ENCODE measurements at regions not wholly inside any gene's neighbourhood (a gene's known extent, or its start where the extent isn't known, plus 50 kb on each side); places are given as distances from the start of the nearest gene placed in this dataset.
"Not testable (repeated sequence)": the region's sequence is repeated elsewhere in the genome, so short reads cannot be mapped to it uniquely, and the experiment has no call there.

- no peak for DNase-seq
These were observed 468.8 kb downstream of the ZWINT start for GRCh38 chr10:55892276-55892675.

- DNase-seq, result no peak
These were observed 479.5 kb downstream of the ZWINT start for GRCh38 chr10:55881588-55881987.

DNA sequence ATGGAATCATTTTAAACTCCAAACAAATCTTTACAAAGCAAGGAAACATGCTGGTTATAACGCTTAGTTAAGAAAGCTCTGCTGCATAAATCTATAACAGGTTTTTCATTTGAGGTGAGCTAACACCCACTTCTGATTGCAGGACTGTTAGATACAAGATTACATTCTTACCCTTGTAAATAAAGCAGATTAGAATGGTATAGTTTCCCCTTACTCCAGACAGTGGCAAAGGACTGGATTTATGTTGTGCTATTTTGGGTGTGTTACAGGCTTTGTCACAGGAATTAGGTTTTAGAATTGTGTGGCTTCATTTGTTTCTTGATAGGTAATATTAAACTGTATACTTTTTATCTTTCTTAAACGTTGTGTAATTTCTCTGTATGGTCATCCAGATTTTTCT lies 487.6 kb downstream of the ZWINT start:
- no peak for DNase-seq

DNA sequence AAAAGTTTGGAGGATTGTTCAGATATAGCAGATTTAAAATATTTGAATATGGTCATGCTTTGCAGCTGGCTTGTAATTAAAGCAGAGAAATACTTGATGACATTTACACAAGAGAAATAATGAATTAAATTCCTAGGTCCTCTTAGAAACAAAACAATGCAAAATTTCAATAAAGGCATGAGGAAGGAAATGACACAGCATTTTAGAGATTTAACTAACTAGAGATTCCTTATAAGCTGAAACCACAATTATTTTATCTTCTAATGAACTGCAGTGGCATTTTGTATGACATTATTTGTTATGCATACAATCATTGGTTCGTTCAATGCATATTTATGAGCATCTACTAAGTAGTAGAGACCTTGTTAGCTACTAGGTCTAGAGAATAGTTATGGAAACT lies 490.9 kb downstream of the ZWINT start:
- DNase-seq, result no peak

- no peak for DNase-seq
These were observed 493.2 kb downstream of the ZWINT start for GRCh38 chr10:55867848-55868247.

DNA sequence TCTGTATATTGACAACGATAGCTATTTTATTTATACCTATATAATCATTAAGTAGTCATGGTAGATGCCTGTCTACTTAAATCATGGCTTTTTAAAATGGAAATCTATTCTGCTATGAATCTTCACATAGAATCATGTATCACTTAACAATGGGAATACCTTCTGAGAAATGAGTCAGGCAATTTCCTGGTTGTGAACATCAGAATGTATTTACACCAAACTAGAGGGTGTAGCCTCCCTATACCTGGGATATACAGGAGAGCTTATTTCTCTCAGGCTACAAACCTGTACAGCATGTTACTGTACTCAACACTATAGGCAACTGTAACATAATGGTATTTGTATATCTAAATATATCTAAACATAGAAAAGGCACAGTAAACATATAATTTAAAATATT lies 502.3 kb downstream of the ZWINT start:
- DNase-seq, result no peak

DNA sequence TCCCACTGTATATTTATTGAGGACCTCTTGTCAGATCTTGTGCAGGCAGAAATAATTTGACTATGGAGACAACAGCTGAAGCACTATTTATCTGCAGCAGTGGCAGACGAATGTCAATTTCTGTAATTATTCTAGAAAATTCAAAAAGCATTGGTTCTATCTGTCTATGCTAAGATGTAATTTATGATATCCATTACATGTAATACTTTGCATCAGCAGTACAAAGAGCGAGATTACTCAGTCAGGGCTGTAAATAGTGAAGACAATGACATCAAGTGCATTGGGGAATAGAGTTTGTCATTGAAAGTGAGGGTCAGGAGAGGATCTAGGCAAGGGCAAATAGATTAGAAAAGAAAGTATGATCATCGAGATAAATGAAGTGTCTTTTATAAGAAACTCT lies 508.2 kb downstream of the ZWINT start:
- peak; percentile 31 for DNase-seq

DNA sequence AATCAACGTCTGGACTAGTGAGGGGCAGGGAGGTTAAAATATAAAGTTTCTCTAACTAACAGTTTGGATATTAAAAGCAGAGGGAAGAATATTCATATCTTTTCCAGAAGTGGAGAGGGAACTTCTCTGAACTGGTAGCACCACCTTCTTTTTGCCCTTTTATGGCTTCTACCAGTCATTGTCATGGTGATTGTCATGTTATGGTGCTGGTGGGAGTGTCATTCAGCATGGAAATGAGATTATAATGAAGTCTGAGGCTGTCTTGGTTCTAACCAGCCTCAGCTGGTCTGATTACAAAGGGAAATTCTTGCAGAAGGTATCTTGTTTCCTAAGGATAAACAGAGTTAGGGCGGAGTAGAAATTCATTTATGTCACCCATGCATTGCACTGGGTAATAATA lies 523.8 kb downstream of the ZWINT start:
- DNase-seq, result no peak

DNA sequence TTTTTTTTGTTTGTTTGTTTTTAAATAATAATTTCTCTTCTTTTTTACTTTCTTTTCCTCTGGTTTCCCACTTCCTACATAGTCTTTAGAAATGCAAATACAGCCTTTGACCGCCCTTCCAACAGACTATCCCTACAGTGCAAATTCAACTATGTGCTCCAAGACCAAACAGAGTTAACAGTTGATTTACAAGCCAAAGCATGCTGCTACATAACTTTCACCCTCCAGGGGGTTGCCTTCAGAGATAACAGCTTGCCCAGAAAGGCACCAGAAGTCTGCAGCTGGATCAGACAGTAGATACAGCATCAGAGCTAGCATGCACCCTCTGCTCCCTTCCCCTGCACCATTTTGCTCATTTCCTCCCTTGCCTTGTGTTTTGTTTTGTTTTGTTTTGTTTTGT lies 539.0 kb downstream of the ZWINT start:
- no peak for DNase-seq

- DNase-seq, result no peak
These were observed 540.6 kb downstream of the ZWINT start for GRCh38 chr10:55820478-55820877.

GRCh38 chr10:55820071-55820470 lies 541.0 kb downstream of the ZWINT start:
- DNase-seq, result no peak

DNA sequence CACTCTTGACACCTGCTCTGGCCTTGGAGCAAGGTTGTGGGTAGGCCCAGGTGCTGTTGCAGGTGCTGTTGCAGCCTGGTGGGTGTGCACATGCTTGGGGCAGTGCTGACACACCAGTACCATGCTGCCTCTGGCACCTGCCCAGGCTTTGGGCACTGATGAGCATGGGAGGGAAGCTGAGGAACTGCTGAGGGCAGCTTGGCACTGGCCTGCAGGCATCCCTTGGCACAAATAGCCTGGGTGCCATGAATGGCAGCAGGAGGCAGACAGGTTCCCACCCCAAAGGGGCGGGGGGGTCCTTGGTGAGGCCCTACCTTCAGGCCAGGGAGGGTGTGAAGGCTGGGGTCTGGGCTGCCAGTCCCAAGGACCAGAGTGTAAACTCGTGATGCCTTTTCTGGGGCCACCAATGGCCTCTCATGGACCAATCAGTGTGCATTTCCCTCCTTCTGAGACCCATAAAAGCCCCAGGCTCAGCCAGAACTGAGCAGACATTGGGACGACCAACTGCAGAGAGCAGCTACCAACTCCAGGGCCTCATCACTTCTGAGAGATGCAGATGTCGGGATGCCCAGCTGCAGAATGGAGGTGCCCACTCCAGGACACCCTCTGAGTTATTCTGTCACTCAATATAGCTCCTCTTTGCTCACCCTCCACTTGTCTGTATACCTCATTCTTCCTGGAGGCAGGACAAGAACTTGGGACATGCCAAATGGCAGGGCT lies 547.4 kb downstream of the ZWINT start:
- no peak for DNase-seq

- no peak for DNase-seq
These were observed 558.0 kb downstream of the ZWINT start for GRCh38 chr10:55803055-55803454.

GRCh38 chr10:55801353-55801661 lies 559.8 kb downstream of the ZWINT start:
- DNase-seq, result no peak

GRCh38 chr10:55800602-55801352 lies 560.3 kb downstream of the ZWINT start:
- DNase-seq, result no peak

DNA sequence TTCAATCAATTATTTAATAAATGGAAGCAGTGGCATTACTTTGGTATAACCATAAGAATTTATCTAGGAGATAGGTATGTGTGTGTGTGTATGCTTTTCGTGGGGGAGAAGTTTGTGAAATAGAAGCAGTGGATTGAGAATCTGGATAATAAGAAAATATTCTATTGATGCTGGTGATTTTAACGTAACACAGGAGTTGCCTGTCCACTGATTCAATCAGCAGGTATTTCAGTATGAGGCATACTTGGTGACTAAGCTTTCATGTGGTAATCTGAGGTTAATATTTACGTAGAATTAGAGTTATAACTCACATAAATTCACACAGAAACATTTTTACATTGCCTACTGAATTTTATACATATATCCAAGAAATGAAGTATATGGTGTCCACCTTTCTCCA lies 568.0 kb downstream of the ZWINT start:
- DNase-seq, result no peak

- DNase-seq, result not testable (repeated sequence)
These were observed 570.8 kb downstream of the ZWINT start for GRCh38 chr10:55790276-55790675.

- peak; percentile 69 for DNase-seq
These were observed 574.5 kb downstream of the ZWINT start for GRCh38 chr10:55786461-55787050.

DNA sequence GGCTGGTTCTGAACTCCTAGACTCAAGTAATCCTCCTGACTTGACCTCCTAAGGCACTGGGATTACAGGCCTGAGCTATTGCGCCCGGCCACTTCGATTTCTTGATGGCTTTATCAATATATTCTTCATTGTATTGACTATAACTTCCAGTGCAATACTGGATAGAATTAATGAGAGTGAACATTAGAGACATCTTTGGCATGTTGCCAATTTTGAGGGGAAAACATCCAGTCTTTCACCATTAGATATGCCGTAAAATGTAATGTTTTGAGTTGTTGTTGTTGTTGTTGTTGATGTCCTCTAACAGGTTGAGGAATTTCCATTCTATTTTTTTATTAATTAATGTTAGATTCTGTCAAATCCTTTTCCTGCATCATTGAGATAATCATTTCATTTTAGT lies 578.9 kb downstream of the ZWINT start:
- no peak for DNase-seq

DNA sequence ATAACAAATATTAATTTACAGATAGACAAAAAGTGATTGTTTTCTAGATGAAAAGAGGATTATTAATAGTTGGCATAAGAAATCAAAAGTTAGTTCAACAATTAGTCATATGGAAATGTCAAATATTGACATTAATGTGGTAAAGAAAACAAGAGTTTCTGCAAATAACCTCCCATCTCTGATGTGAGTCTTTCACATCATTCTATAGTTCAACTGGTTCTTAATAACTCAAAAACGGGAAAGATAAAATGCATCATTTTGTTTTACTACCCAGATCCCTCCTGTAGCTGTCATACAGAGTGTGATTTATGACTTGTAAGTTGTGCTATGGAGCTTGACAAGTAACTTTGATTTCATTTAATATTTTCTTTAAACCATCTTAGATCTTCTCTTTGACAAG lies 594.8 kb downstream of the ZWINT start:
- DNase-seq, result no peak

DNA sequence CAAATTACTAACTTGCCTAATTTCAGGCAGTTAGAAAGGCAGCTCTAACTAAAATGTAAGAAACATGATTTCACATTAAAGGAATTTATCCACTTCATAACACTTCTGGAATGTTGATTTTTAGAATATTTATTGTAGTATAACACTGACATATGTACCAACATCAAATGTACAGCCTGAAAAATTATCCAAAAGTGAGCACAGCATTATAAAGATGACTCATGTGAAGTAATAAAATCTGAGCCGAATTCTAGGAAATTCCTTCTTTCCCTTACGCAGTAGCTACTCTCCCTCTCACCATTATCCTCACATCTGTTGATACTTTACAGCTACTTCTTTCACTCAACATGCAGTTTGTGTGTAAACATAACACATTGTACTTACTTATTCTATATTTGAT lies 610.6 kb downstream of the ZWINT start:
- DNase-seq, result no peak

- DNase-seq, result no peak
These were observed 613.8 kb downstream of the ZWINT start for GRCh38 chr10:55747244-55747643.

DNA sequence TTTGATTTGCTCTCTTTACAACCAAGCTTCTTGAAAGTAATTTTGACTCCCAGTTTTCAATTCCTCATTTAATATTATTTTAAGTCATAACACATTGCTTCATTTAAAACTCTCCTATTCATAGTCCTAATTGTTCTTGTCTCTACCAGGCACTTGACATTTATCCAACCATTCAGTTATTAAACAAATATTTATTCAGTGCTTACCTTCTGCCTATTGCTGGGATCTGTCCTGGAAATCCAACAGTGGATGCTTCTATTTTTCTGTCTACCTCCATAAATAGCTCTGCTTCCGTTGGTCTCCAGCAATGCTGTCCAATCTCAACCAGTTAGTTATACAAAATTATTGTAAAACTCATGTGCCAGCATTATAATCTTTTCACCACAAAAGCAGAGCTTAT lies 615.1 kb downstream of the ZWINT start:
- peak; percentile 16 for DNase-seq

DNA sequence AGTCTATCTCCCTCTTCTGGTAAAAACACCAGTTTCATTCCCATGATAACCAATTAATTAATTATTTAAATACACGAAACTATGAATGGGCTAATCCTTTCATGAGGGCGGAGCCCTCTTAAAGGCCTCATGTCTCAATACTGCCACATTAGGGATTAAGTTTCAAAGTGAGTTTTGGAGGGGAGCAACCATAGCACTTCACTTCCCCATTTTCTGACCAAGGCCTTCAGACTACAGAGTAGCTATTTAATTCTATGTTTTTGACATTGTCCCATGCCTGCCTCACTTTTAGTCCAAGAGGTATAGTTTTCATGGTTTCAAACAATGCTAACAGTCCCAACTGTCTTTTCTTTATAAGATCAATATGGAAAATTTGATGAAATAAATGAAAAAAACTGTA lies 618.6 kb downstream of the ZWINT start:
- no peak for DNase-seq

GRCh38 chr10:55740767-55741166 lies 620.3 kb downstream of the ZWINT start:
- peak; percentile 14 for DNase-seq
